Suppressor macrophage treated with lipopolysaccharide for 4 hours (primary cell): ENCODE measurements at regions not wholly inside any gene's neighbourhood (a gene's known extent, or its start where the extent isn't known, plus 50 kb on each side); places are given as distances from the start of the nearest gene placed in this dataset.
A peak's percentile ranks its signal among the peaks of the same experiment; 100 is the strongest.
"Not testable (repeated sequence)": the region's sequence is repeated elsewhere in the genome, so short reads cannot be mapped to it uniquely, and the experiment has no call there.

ENCODE experiments used
- DNase-seq: peaks from one replicate; pipeline ENCODE4 v3.0.0-alpha.2; 2020

DNA sequence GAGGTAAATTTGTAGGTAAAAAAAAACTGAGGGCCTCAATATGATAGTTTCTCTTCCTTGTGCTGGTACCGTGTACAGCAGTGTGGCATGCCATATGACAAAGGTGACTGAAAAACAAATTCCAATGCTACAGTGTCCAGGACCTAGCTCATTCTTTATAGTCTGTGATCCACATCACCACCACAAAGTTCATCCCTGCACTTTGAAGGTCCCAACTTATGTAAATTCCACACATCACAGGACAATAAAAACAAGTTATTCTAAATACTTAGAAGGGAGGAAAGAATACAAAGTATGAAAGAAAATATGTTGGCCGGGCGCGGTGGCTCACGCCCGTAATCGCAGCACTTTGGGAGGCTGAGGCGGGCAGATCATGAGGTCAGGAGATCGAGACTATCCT is 314.6 kb upstream of the SGCG start:
- no peak for DNase-seq

DNA sequence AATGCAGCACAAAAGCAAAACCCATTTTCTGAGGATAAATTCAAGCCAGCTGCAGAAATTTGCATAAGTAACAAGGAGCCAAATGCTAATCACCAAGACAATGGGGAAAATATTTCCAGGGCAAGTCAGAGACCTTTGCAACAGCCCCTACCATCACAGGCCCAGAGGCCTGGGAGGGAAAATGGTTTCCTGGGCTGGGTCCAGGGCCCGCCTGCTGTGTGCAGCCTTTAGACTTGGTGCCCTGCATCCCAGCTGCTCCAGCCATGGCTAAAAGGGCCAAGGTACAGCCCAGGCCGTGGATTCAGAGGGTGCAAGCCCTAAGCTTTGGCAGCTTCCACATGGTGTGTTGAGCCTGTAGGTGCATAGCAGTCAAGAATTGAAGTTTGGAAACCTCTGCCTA is 309.5 kb upstream of the SGCG start:
- no peak for DNase-seq

DNA sequence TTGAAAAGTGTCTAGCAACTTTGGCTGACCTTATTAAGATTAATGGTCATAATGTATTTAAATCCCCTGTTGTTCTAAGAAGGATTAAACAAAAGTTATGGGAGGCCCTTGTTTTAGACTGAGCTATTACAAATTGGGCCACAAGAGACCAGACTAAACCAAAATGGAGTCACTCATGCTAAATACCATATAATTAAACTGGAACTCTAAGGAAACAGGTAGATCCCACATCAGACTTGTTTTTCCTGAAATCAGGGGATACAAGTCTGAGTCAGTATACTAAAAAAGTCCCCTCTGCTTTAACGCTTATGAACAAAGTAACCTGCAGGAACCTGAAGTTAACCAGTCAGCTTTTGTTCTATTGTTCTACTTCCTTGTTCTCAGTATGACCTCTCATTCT is 305.9 kb upstream of the SGCG start:
- DNase-seq = no peak

DNA sequence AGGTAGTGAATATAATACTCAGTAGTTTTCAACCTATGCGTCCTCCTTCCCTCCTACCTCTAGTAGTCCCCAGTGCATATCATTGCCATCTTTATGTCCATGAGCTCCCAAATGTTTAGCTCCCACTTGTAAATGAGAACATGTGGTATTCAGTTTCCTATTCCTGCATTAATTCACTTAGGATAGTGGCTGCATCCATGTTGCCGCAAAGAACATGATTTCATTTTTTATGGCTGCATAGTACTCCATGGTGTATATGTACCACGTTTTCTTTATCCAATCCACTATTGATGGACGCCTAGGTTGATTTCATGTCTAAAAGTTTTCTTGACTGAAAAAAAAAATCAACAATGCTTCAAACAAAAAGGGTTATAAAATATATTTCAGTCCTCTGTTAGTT is 303.4 kb upstream of the SGCG start:
- DNase-seq = no peak

DNA sequence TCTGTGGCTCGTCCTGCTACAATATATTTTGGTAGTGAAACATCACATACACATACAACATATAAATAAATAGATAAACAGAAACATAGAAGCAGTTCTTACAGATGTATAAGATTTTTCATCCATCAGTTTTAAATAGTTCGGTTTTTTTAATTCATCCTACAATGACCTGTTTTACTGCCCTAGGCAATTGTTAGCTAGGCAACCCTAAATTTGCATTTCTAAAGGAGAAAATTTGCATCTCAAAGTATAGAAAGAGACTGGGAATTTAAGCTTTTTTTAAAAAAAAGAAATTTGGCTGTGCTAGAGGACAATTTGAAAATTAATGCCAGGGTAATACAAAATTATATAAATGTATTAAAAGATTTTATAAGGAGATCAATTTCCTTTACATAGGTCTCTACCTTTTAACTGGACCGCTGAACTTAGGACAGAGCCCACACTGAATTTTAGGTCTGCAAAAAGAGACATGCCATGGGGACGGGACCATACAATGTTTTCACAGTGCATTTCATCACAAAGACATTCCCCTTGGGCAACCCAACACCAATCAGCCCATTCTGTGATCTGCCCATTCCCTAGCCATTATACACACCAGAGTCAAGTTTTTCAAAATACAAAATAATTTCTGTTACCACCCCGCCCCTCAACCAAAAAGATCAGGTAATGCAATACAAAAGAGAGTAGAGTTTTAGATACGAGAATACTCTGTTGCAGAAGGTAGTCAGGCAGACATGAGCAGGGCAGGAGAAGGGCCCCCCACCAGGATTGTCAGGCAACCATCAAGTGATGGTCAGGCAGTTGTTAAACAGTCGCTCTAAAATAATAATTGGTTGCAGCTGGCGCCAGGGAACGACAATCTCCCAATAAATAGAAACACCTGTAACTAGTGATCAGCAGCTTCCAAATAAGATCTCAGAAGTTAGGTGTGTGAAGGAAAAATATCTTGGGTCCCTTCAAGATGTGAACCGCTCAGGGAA is 299.7 kb upstream of the SGCG start:
- no peak for DNase-seq

DNA sequence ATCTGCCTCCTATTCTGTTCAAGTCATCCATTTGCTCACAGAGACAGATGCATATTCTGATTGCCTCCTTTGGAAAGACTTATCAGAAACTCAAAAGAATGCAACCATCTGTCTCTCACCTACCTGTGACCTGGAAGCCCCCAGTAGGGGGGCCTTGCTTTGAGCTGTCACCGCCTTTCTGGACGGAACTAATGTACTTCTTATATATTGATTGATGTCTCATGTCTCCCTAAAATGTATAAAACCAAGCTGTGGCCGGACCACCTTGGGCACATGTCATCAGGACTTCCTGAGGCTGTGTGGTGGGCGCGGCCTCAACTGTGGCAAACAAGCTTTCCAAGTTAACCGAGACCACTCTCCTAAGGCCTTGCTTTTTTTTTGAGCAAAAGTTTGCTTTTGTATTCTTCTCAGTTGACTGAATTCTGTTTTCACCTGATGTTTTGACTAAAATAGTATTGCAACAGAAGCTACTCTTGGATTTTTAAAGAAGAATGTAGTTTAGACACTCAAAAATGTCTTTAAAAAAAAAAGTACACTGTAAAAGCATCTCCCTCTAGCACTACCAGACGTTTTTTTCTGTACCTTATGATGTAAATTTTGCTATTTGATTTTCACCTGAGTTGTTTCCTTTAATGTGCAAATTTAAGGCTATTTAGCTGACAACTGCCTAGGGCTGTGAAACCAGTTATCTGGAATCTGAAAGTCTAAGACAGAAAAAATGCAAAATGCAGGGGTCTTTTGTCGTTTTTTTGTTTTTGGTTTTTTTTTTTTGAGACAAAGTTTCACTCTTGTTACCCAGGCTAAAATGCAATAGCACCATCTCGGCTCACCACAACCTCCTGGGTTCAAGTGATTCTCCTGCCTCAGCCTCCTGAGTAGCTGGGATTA is 298.8 kb upstream of the SGCG start:
- DNase-seq = not testable (repeated sequence)

DNA sequence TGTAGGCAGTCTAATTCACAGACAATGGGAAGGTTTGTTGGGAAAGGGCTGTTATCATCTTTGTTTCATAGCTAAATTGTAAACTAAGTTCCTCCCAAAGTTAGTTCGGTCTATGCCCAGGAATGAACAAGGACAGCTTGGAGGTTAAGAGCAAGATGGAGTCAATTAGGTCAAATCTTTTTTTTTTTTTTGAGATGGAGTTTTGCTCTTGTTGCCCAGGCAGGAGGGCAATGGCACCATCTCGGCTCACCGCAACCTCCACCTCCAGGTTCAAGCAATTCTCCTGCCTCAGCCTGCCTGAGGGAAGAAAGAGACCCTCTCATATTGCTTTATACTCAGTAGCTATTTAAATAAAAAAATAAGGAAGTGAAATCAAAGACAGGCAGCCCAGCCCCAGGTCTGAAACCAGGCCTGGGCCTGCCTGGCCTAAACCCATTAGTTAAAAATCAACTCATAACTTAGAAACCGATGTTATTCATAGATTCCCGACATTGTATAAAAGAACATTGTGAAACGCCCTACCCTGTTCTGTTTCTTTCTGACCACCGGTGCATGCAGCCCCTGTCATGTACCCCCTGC is 297.4 kb upstream of the SGCG start:
- no peak for DNase-seq

DNA sequence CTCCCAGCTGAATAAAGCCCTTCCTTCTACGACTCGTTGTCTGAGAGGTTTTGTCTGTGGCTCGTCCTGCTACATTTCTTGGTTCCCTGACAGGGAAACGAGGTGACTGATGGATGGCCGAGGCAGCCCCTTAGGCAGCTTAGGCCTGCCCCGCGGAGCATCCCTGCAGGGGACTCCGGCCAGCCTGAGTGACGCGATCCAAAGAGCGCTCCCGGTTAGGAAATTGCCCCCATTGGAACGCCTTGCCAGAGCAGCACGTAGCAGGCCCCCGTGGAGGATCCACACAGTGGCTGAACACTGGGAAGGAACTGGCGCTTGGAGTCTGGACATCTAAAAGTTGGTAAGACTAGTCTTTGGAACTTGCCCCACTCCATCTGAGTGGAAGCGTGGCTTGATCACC is 296.8 kb upstream of the SGCG start:
- no peak for DNase-seq

DNA sequence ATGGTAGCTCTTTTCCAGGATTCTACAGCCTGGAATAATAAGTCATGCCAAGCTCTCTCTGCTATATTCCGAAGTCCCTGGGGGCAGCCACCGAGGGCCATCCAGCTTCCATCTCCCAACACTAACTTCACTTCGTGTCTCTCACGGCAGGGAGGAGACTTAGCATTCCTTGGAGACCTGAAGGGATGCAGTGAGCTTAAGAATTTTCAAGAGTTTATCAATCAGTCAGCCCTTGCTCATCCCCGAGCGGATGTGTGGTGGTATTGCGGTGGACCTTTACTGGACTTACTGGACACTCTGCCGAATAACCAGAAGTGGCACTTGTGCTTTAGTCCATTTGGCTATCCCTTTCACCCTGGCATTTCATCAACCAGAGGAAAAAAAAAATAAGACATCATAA is 294.7 kb upstream of the SGCG start:
- DNase-seq = not testable (repeated sequence)

DNA sequence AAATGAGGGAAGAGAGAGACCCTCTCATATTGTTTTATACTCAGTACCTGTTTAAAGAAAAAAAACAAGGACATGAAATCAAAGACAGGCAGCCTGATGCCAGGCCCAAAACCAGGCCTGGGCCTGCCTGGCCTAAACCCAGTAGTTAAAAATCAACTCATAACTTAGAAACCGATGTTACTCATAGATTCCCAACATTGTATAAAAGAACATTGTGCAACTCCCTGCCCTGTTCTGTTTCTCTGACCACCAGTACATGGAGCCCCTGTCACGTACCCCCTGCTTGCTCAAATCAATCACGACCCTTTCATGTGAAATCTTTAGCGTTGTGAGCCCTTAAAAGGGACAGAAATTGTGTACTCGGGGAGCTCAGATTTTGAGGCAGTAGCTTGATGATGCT is 291.4 kb upstream of the SGCG start:
- not testable (repeated sequence) for DNase-seq

DNA sequence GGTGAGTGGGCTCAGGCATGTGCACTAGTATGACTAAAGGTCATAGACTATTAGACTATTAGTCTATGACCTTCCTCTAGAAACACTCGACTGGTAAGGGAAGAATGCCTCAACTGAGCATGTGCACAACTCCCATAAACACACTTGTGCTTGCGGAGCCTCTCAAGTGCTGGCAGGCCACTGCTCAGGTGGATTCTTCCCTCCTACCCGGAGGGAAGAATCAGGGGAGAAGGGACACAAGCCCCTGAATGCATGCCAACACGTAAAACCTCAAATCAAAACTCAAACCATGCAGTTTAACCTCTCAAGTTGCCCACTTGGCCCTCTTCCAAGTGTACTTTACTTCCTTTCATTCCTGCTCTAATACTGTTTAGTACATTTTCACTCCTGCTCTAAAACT is 287.6 kb upstream of the SGCG start:
- DNase-seq = no peak

DNA sequence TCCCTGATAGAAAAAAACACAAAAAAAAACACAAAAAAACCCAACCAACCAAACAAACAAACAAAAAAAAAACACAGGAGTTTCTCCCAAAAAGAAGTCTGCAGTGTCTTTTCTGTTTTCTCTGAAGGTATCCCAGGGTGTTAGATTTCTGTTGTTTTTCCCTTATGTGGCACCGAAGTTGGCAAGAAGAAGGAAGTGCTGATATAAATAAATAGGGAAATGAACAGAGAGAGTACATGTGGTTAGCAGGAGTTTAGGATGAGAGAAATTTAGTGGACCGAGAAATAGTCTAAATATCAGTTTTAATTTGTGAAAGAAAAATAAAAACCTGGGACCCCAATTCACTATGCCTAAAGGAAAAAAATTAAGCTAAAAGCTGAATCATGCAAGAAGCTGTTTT is 287.0 kb upstream of the SGCG start:
- no peak for DNase-seq

DNA sequence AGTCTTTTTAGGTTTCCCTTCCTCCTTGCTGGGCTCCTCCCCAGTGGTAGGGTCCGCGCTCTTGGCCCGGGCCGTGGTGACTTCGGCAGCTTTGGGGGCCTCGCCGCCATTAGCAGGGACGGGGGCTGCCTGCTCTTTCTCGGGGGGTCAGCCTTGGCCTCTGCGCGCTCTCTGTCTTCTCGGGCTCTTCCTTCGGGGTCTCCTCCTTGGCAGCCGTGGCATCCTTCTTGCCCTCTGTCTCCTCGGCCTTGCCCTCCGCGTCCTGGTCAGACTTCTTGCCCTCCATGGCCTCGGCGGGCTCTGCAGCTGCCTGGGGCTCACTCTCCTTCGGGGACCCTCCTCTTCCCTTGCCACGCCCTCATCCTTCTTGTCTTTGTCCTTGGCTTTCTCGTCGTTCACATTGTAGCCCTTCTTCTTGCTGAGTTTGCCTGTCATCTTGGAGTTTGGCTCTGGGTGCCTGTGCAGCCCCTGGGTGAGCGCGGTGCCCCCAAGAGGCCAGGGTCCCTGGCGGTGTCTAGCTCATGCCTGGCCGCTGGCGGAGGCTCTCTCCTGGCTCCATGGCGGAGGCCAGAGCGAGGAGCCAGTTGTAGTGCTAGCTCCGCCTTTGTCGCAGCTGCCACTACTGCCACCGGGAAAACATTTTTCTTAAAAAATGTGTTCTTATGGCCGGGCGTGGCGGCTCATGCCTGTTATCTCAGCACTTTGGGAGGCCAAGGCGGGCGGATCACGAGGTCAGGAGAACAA is 283.0 kb upstream of the SGCG start:
- no peak for DNase-seq

DNA sequence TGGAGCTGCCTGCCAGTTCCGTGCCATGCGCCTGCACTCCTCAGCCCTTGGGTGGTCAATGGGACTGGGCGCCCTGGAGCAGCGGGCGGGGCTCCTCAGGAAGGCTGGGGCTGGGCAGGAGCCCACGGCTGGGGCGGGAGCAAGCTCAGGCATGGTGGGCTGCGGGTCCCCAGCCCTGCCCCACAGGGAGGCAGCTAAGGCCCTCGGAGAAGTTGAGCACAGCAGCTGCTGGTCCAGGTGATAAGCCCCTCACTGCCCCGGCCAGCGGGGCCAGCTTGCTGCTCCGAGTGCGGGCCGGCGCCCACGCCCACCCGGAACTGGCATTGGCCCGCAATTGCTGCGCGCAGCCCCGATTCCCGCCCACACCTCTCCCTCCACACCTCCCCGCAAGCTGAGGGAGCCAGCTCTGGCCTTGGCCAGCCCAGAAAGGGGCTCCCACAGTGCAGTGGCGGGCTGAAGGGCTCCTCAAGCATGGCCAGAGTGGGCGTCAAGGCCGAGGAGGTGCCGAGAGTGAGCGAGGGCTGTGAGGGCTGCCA is 280.3 kb upstream of the SGCG start:
- DNase-seq = not testable (repeated sequence)

DNA sequence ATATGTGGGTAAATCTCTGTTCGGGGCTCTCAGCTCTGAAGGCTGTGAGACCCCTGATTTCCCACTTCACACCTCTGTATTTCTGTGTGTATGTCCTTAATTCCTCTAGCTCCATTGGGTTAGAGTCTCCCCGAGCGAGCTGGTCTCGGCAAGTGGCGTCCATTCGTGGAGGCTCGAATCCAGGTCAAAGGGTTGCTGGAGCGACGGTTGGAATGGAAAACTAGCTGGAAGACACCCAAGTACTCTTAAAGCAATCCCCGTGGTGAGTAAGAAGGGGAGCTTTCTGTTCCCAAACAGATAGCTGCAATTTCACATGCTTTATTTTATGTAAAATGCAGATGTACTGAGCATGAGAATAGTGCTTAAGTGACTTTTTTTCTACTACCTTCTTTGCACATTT is 277.5 kb upstream of the SGCG start:
- no peak for DNase-seq

DNA sequence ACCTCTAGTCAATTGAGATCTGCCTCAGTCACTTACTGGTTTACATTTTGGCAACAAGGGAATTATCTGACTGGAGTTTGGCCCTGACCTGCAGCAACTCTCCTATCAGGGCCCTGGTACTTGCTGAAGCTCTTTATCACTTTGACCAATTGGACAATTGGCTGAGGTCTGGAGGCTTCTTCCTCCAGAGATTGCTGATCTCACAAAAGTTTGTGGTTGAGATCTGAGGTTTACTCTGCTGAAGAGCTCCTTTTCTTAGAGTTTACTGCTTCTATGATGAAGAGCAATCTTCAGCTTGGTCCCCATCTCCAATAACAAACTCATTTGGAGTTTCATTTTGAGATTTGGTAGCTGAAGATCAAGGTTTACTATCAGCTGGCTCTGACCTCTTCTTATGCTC is 276.9 kb upstream of the SGCG start:
- DNase-seq = no peak

DNA sequence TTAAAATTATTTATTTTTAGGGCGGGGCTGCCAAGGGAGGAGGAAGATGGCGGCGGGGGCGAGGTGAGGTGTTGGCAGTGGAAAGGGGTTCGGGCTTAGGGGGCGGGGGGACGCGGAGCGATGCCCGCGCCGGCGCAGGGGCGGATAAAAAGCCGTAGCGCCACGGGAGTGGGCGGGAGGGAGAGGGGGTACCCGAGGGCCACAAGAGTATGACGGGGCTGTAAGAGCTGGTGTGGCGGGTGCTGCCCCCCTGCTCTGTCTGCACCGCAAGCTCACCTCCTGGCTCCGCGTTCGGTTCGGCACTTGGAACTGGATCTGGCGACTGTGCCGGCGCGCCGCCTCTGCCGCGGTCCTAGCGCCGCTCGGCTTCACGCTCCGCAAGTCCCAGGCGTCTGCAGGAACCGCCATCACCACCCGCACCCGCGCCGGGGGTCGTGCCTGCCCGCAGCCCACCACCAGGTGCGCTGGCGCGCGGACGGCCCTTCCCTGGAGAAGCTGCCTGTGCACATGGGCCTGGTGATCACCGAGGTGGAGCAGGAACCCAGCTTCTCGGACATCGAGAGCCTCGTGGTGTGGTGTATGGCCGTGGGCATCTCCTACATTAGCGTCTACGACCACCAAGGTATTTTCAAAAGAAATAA is 265.2 kb upstream of the SGCG start:
- DNase-seq = no peak

DNA sequence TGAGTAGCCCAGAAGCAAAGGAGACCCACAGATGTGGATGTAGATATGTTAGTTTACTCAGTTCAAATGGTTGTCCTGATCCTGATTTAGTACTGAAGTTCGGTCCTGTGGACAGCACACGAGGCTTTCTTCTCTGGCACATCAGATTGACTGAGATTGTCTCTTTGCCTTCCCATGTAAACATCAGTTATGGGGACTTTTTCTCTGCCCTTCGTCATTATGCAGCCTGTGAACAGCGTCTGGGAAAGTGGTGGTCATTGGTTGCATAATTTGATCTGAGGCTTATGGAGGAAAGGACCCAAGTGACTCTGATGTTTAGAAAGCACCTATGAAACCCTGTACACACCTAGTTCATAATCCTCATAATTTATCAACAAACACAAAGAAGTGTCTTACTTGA is 264.5 kb upstream of the SGCG start:
- not testable (repeated sequence) for DNase-seq

DNA sequence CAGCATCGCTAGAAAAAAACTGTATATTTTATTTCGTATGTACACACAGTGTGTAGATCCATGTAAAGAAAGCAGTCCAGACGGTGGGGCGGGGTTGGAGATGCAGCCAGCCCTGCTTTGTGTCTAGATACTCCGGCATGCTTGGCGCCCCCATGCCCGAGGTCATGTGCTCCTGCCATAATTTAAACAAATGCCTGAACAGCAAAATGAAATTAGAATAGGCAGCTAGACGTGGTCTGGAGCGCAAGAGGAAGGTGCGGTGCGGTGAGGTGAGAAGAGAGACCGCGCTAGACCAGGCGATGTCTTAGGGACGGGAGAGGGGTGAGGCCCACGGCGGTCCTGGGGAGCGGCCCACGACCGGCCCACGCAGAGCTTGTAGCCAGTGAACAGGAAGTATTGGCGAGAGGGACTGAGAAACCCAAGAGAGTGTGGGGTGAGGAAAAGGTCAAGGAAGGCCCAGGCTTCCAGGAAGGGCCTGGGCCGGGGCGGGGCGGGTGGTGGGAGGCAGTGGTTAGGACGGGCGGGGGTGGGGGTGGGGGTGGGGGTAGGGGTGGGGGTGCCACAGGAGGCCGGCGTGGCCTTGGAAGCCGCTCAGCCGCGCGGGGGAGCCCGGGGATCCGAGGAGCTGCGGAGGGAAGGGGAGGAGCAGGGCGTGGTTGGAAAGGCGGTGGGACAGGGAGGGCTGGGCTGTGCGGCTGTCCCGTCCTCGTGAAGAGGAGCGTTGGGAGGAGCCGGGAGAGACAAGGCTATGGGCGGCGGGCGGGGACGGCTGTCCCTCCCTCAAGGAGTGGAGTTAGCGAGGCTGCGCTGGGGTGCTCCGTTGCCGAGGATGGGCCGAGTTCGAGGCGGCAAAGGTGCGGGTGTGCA is 254.7 kb upstream of the SGCG start:
- peak; percentile 14 for DNase-seq

DNA sequence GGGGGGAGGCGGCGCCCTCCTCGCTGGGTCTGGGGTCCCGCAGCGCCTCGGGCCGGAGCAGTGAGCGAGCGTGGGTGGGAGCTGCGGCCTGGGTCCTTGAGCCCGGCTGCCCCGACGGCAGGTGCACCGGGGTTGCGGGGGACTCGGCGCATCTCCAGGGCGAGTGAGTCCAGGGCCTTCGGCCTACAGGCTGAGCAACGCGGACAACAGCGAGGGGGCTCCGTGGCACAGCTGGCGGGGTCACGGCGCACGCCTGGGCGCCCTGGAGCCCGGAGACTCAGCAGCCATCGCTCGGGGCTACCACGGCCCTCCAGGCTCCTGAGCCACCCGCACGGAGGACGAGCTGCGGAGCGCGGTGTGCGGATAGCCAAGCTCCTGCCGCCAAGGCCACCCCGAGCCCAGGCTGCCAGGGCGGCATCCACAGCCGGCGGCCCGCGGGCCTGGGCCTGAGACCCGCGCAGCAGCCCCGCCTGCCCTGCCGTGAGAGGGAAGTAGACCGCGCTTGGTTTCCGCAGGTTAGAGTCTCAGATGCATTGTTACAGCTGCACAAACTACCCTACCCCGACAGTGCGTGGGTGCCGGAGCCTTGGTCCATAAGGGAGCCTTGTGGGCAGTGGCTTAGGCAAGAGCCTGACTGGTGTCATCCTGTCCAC is 253.9 kb upstream of the SGCG start:
- peak; percentile 4 for DNase-seq
